Neuronal stem cell (in vitro differentiated cells): ENCODE measurements at regions not wholly inside any gene's neighbourhood (a gene's known extent, or its start where the extent isn't known, plus 50 kb on each side); places are given as distances from the start of the nearest gene placed in this dataset.

Source experiments
- DNase-seq: peaks from one replicate; pipeline ENCODE4 v3.0.0-alpha.2; 2013; ENCODE audit warnings: low spot score
- H2AFZ ChIP-seq: one replicate; pipeline ENCODE4 v1.6.1; 2013; ENCODE audit warnings: mild to moderate bottlenecking, low read length, inconsistent platforms
- H2AK5ac ChIP-seq: 2 replicates; pipeline ENCODE4 v1.6.1; 2013; ENCODE audit warnings: low read depth, mild to moderate bottlenecking, inconsistent platforms, low read length, moderate library complexity, mixed read lengths
- H2BK120ac ChIP-seq: 2 replicates; pipeline ENCODE4 v1.6.1; 2013; ENCODE audit warnings: low read depth, mild to moderate bottlenecking, inconsistent platforms, low read length, moderate library complexity, mixed read lengths
- H2BK12ac ChIP-seq: one replicate; pipeline ENCODE4 v1.6.1; 2013; ENCODE audit warnings: low read length, inconsistent platforms
- H2BK15ac ChIP-seq: 2 replicates; pipeline ENCODE4 v1.6.1; 2013; ENCODE audit warnings: mild to moderate bottlenecking, low read length, inconsistent platforms, mixed read lengths
- H2BK5ac ChIP-seq: one replicate; pipeline ENCODE4 v1.6.1; 2013; ENCODE audit warnings: inconsistent platforms, mild to moderate bottlenecking, low read length, moderate library complexity
- H3K14ac ChIP-seq: one replicate; pipeline ENCODE4 v1.6.1; 2013; ENCODE audit warnings: low read length, inconsistent platforms
- H3K18ac ChIP-seq: 2 replicates; pipeline ENCODE4 v1.6.1; 2013; ENCODE audit warnings: low read length, inconsistent platforms
- H3K23ac ChIP-seq: 2 replicates; pipeline ENCODE4 v1.6.1; 2013; ENCODE audit warnings: low read depth, mild to moderate bottlenecking, mixed read lengths, low read length, inconsistent platforms; ENCODE audit not compliant: poor library complexity
- H3K27ac ChIP-seq: replicated peaks from 3 replicates; pipeline ENCODE4 v1.5.1; 2013; ENCODE audit warnings: low read length, inconsistent platforms
- H3K27me3 ChIP-seq, 3 experiments: 2 replicates each; pipeline ENCODE4 v1.6.1; 2013; ENCODE audit warnings: low read length in 3 of 3, mild to moderate bottlenecking in 2 of 3, inconsistent platforms in 1 of 3, low read depth in 1 of 3, mixed read lengths in 1 of 3, moderate library complexity in 1 of 3; ENCODE audit not compliant: control insufficient read depth in 3 of 3, insufficient read depth in 3 of 3
- H3K36me3 ChIP-seq, 2 donors: replicated peaks in 1 of 2; 2 replicates each; pipeline ENCODE4 v1.6.1; 2013; ENCODE audit warnings: low read length in 2 of 2; ENCODE audit not compliant: control insufficient read depth in 2 of 2, insufficient read depth in 2 of 2
- H3K4ac ChIP-seq: 2 replicates; pipeline ENCODE4 v1.6.1; 2013; ENCODE audit warnings: inconsistent platforms, mild to moderate bottlenecking, low read length, moderate library complexity
- H3K4me1 ChIP-seq, 2 donors: 1 replicate in 1 of 2; 2 replicates in 1 of 2; pipeline ENCODE4 v1.6.1; 2013; ENCODE audit warnings: low read length in 2 of 2, low read depth in 1 of 2; ENCODE audit not compliant: control insufficient read depth in 2 of 2, insufficient read depth in 1 of 2
- H3K4me2 ChIP-seq: one replicate; pipeline ENCODE4 v1.6.1; 2013; ENCODE audit warnings: mild to moderate bottlenecking, low read length, inconsistent platforms; ENCODE audit not compliant: insufficient read depth, poor library complexity, severe bottlenecking
- H3K4me3 ChIP-seq, 2 donors: 2 replicates each; pipeline ENCODE4 v1.5.1; 2013; ENCODE audit warnings: low read length in 2 of 2, mild to moderate bottlenecking in 2 of 2, inconsistent platforms in 1 of 2, moderate library complexity in 1 of 2
- H3K79me1 ChIP-seq: one replicate; pipeline ENCODE4 v1.6.1; 2013; ENCODE audit warnings: low read depth, mild to moderate bottlenecking, inconsistent platforms, low read length, moderate library complexity
- H3K9ac ChIP-seq: one replicate; pipeline ENCODE4 v1.6.1; 2013; ENCODE audit warnings: mild to moderate bottlenecking, low read depth, low read length, inconsistent platforms; ENCODE audit not compliant: poor library complexity
- H3K9me3 ChIP-seq, 2 donors: replicated peaks in 1 of 2; 2 replicates each; pipeline versions ENCODE3 to v1.6.1; 2013; ENCODE audit warnings: low read length in 2 of 2, mild to moderate bottlenecking in 2 of 2, inconsistent platforms in 1 of 2, low read depth in 1 of 2, mixed read lengths in 1 of 2, moderate library complexity in 1 of 2; ENCODE audit not compliant: control insufficient read depth in 2 of 2, insufficient read depth in 1 of 2
- H4K8ac ChIP-seq: one replicate; pipeline ENCODE4 v1.6.1; 2013; ENCODE audit warnings: low read depth, mild to moderate bottlenecking, inconsistent platforms, low read length, moderate library complexity
- H4K91ac ChIP-seq: one replicate; pipeline ENCODE4 v1.6.1; 2013; ENCODE audit warnings: low read length, low read depth, mild to moderate bottlenecking, inconsistent platforms; ENCODE audit not compliant: poor library complexity
- WGBS, 2 donors: extraction: QIAGEN DNeasy Blood & Tissue Kit; methylation state at CpG; one replicate each; pipeline ENCODE4 v1.1.7; 2013; ENCODE audit warnings: missing lambda C conversion rate in 2 of 2, mixed read lengths in 1 of 2; ENCODE audit not compliant: insufficient read length in 2 of 2, insufficient replicate concordance in 1 of 2; ENCODE audit errors: extremely low coverage in 2 of 2; 5-methylcytosine and 5-hydroxymethylcytosine counted together

GRCh38 chr3:110343376-110343775 lies 728.2 kb upstream of the NECTIN3 start:
- no peaks in the 10 kb centered on the region for H3K27me3 ChIP-seq
- H2BK5ac ChIP-seq = no peak overlapping the region
- no peak overlapping the region for H2BK15ac ChIP-seq
- no peak overlapping the region for H2AK5ac ChIP-seq
- H4K91ac ChIP-seq = no peak overlapping the region
- H2BK120ac ChIP-seq = no peak overlapping the region
- no peak overlapping the region for H3K23ac ChIP-seq
- no peak overlapping the region for H3K27ac ChIP-seq
- H2BK12ac ChIP-seq = no peak overlapping the region
- H4K8ac ChIP-seq = no peak overlapping the region
- H3K18ac ChIP-seq = peak overlapping the region; percentile 11
- no peaks in the 10 kb centered on the region for H3K79me1 ChIP-seq
- H3K14ac ChIP-seq = no peak overlapping the region
- H2AFZ ChIP-seq = peak overlapping the region; percentile 16
- peak; percentile 8 for DNase-seq
- no peak overlapping the region for H3K4ac ChIP-seq
- no peak overlapping the region for H3K4me2 ChIP-seq
- no peak overlapping the region for H3K4me3 ChIP-seq
- H3K9me3 ChIP-seq = no peaks in the 10 kb centered on the region
- no peak overlapping the region for H3K9ac ChIP-seq
- no peaks in the 10 kb centered on the region for H3K36me3 ChIP-seq
- H3K4me1 ChIP-seq = no peaks in the 10 kb centered on the region
- no CpG with 5 or more reads among the region's 3 CpGs for WGBS, 2 donors

GRCh38 chr3:110343945-110344344 lies 727.7 kb upstream of the NECTIN3 start:
- no peak for DNase-seq
- H4K8ac ChIP-seq = no peak overlapping the region
- H2AK5ac ChIP-seq = no peak overlapping the region
- H3K36me3 ChIP-seq = no peaks in the 10 kb centered on the region
- no peak overlapping the region for H3K4ac ChIP-seq
- no peak overlapping the region for H3K4me2 ChIP-seq
- peak overlapping the region; percentile 16 for H2AFZ ChIP-seq
- no peak overlapping the region for H3K27ac ChIP-seq
- H2BK12ac ChIP-seq = no peak overlapping the region
- no peaks in the 10 kb centered on the region for H3K9me3 ChIP-seq
- H2BK15ac ChIP-seq = no peak overlapping the region
- H3K14ac ChIP-seq = no peak overlapping the region
- no peak overlapping the region for H3K9ac ChIP-seq
- no peaks in the 10 kb centered on the region for H3K4me1 ChIP-seq
- no peak overlapping the region for H3K18ac ChIP-seq
- no peaks in the 10 kb centered on the region for H3K27me3 ChIP-seq
- H3K23ac ChIP-seq = no peak overlapping the region
- WGBS, 2 donors = no CpG with 5 or more reads among the region's 1 CpG
- H3K79me1 ChIP-seq = no peaks in the 10 kb centered on the region
- no peak overlapping the region for H4K91ac ChIP-seq
- no peak overlapping the region for H3K4me3 ChIP-seq
- H2BK5ac ChIP-seq = no peak overlapping the region
- H2BK120ac ChIP-seq = no peak overlapping the region

DNA sequence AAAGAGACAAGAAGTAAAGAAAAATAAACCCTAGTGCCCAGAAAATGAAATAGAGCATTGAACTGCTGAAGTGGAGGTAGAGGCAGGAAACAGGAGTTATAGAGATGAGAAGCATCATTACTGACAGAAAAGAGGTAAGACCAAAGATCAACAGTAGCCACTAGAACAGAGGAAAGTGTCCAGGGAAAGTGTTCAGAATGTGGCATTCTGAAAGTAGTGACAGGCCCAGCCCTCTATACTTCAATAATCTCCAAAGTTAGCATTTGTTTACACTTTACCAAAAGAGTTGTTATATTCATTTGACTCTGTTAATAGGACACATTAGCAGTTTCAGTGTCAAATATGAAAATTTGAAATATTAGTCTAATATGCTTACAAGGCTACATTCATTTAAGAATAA lies 727.1 kb upstream of the NECTIN3 start:
- Histone ChIP-seq H3K14ac (no peak overlapping the region), H2BK15ac (no peak overlapping the region), H3K4me2 (no peak overlapping the region), H2AK5ac (no peak overlapping the region), H3K18ac (no peak overlapping the region), H3K27ac (no peak overlapping the region), H3K23ac (no peak overlapping the region), H3K9me3 (no peaks in the 10 kb centered on the region), H2BK12ac (no peak overlapping the region), H3K9ac (no peak overlapping the region), H4K8ac (no peak overlapping the region), H3K4me3 (no peak overlapping the region), H3K4ac (no peak overlapping the region), H3K36me3 (no peaks in the 10 kb centered on the region), H2BK120ac (no peak overlapping the region), H2BK5ac (no peak overlapping the region), H2AFZ (peak overlapping the region; percentile 16), H4K91ac (no peak overlapping the region), H3K4me1 (no peaks in the 10 kb centered on the region), H3K79me1 (no peaks in the 10 kb centered on the region), H3K27me3 (no peaks in the 10 kb centered on the region)
- DNase-seq = no peak

GRCh38 chr3:110344897-110345767 lies 726.5 kb upstream of the NECTIN3 start:
- no peak overlapping the region for H3K23ac ChIP-seq
- H3K27me3 ChIP-seq = no peaks in the 10 kb centered on the region
- no peak for DNase-seq
- H2BK15ac ChIP-seq = no peak overlapping the region
- H3K4me3 ChIP-seq = no peak overlapping the region
- no peak overlapping the region for H3K14ac ChIP-seq
- H3K4me2 ChIP-seq = no peak overlapping the region
- no peak overlapping the region for H4K8ac ChIP-seq
- H2BK12ac ChIP-seq = no peak overlapping the region
- no peak overlapping the region for H2AK5ac ChIP-seq
- H4K91ac ChIP-seq = no peak overlapping the region
- H2BK5ac ChIP-seq = no peak overlapping the region
- no peak overlapping the region for H3K9ac ChIP-seq
- no peak overlapping the region for H3K18ac ChIP-seq
- no peaks in the 10 kb centered on the region for H3K79me1 ChIP-seq
- no peaks in the 10 kb centered on the region for H3K9me3 ChIP-seq
- no peak overlapping the region for H3K27ac ChIP-seq
- no peaks in the 10 kb centered on the region for H3K4me1 ChIP-seq
- no CpG with 5 or more reads among the region's 5 CpGs for WGBS, 2 donors
- H2BK120ac ChIP-seq = no peak overlapping the region
- no peak overlapping the region for H3K4ac ChIP-seq
- no peak overlapping the region for H2AFZ ChIP-seq
- no peaks in the 10 kb centered on the region for H3K36me3 ChIP-seq
